Endothelial cell of hepatic sinusoid (primary cell): ENCODE measurements at regions not wholly inside any gene's neighbourhood (a gene's known extent, or its start where the extent isn't known, plus 50 kb on each side); places are given as distances from the start of the nearest gene placed in this dataset.

Source experiments
- in situ Hi-C: cut with HindIII; loops from 2 replicates; pipeline ENCODE4 v1.10.0; 2017; ENCODE audit warnings: low sequenced_read_pairs

DNA sequence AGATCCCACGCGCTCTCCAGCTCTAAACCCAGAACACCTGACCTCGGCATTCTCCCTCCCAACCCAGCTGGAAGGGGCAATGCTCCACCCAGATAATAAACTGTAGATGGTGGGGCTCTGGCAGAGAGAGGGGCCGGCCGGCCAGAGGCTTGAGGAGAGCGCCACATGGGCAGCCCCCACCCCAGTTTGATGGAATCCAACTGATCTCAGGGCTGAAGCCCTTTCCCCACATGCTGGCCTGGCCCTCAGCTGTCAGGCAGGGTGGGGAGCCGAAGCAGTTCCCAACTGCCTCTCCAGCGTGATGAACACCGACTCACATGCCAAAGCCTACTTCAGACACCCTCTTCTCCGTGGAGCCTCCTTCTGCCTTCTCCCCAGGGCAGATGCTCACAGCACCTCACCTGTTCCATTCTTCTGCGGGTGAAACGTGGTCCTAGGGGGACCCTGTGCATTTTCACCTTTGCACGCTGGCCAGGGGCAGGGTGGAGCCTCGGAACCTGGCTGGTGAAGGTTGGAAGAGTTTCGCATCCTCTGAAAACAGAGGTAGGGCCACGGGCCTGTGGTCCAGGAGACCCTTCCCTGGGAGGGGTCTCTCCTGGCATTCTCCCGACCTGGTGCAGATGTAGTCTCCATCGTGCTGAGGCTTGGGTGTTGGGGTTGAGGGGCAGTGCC is 65.7 kb upstream of the ZNF469 start:
- in situ Hi-C loops = no loop called here

DNA sequence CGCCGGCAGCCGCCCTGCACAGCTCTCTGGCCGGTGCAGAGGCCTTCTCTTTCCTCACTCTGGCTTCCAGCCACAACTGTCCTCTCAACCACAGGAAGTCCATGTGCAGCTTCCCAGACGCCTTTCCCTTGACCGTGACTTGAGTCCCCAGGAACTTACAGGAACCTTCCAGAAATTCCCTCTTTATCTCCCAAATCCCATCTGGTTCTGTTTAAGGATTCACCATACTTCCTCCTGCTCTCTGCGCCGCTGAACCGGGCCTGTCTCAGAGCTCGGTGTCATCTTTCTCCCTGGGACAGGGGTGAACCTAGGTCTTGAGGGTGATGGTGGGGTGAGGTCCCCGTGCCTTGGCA is 65.2 kb upstream of the ZNF469 start:
- in situ Hi-C loops = no loop called here

- in situ Hi-C loops = no loop called here
Measured at GRCh38 chr16:88318051-88318450, 64.7 kb upstream of the ZNF469 start.

DNA sequence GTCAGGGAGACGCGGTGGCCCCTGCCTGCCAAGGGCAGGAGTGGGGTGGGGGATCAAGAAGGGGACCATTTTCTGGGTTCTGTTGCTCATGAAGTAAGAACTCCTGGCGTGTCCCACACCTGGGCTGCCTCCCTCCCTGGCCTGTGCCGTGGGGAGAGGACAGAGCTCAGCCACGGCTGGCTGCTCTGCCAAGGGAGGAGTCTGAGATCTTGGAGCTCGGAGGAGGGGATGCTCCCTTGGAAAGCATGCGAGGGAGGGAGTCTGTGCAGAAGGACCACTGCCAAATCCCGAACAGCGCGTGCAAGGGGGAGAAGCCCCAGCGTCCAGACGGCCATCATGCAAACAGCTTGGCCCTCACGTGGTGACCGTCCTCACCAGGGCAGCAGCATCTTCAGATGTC is 64.2 kb upstream of the ZNF469 start:
- in situ Hi-C loops = no loop called here

GRCh38 chr16:88319116-88319965 is 63.4 kb upstream of the ZNF469 start:
- in situ Hi-C loops = no loop called here

DNA sequence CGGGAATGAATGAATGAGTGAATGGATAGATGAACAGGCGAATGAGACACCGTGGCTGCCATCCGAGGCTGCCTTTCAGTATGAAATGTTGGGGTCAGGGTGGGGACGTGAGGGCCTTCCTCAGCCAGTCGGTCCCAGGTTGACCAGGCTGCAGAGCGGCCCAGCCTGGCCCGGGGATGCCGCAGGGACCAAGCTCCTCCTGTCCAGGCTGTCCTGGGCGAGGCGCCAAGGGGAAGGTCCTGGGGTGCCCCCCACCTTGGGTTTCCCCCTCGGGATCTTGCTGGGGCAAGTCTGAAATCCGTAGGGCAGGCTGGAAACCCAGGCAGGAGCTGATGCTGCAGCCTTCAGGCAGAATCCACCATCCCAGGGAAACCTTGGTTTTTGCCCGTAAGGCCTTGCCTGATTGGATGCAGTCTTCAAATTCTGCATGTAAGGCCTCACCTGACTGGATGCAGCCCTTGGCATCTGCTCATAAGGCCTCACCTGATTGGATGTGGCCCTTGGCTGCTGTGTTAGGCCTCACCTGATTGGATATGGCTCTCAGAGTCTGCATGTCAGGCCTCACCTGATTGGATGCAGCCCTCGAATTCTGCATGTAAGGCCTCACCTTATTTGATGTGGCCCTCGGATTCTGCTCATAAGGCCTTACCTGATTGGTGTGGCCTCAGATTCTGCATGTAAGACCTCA is 61.7 kb upstream of the ZNF469 start:
- in situ Hi-C loops = no loop called here

DNA sequence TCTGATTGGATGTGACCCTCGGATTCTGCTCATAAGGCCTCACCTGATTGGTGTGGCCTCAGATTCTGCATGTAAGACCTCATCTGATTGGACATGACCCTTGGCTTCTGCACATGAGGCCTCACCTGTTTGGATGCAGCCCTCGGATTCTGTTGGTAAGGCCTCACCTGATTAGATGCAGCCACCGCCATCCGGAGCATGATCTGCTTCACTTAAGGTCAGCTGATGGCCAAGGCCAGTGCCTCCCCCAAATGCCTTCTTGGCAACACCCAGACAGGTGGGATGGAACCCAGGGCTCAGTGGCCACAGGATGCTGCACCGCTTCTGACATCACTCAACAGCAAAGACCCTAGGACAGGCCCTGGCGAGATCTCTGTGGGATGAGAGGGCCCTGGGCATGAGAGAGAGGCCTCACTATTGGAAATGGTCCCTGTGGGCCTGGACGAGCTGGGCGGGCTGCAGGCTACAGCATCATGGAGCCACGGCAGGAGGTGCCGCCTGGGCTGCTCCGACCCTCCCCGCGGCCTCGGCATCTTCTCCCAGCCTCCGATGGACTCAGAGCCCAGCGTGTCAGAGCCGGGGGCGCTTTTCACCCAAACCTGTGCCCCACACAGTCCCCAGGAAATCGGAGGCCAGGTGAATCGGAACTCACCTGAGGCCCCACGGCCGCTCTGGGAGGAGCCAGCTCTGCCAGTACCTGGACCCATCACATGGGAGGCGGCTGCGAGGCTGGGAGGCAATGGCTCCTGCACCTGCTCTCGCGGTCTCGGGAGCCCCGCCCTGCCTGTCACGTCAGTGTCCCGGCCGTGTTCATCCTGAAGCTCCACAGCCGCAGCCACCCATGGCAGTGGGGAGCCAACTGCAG is 60.9 kb upstream of the ZNF469 start:
- in situ Hi-C loops = no loop called here

GRCh38 chr16:88322500-88322970 is 60.2 kb upstream of the ZNF469 start:
- in situ Hi-C loops = no loop called here

- in situ Hi-C loops = no loop called here
Measured at GRCh38 chr16:88323041-88323440, 59.7 kb upstream of the ZNF469 start.

GRCh38 chr16:88323546-88324330 is 59.0 kb upstream of the ZNF469 start:
- in situ Hi-C loops = no loop called here

- in situ Hi-C loops = no loop called here
Measured at GRCh38 chr16:88325087-88325750, 57.5 kb upstream of the ZNF469 start.

DNA sequence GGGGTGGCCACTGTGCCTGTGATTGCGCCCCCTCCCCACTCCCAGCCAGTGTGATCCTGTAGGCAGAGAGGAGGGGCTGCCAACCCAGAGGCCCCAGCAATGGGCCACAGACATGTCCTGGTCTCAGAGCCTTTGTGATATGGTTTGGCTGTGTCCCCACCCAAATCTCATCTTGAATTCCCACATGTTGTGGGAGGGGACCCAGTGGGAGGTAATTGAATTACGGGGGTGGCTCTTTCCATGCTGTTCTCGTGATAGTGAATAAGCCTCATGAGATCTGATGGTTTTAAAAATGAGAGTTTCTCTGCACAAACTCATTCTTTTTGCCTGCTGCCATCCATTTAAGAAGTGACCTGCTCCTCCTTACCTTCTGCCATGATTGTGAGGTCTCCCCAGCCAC is 56.8 kb upstream of the ZNF469 start:
- in situ Hi-C loops = no loop called here

DNA sequence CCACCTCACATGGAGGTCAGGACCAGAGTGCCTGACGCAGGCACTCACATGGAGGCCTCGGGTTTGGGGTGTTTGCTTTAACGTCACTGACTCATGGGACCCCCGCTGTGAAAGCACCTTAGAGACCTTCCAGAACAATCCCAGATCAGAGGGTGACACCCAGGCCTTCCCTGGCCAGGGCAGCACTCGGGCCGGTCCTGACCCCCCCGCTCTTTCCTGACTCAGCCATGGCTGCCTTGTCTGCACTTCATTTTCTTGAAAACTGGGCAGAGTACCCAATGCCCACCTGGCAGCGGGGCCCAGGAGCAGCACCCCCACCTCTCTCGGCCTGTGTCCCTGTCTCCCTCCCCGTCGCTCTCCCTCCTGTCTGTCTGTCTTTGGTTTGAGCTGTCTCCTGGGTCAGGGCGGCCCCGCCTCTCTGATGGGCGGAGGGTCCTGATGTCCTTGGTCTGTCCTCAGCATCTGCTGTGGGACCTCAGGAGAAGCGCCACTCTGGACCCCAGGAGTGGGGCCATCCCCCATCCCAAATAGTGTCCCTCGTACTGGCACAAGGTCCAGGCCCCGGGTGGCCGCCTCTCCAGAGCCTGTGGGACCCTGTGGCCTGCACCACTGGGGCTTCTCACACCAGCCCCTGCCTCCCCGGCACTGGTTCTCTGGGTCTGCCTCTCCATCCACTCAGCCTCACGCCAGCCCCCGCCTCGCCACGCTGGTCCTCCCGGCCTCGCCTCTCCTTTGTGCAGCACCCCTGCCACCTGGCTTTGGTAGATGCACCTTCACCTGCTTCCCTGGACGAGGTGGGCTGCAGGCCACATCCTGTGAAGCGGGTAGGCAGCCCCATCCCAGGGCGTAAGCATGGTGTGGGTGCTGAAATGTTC is 55.9 kb upstream of the ZNF469 start:
- in situ Hi-C loops = no loop called here

GRCh38 chr16:88327561-88328312 is 55.0 kb upstream of the ZNF469 start:
- in situ Hi-C loops = no loop called here

DNA sequence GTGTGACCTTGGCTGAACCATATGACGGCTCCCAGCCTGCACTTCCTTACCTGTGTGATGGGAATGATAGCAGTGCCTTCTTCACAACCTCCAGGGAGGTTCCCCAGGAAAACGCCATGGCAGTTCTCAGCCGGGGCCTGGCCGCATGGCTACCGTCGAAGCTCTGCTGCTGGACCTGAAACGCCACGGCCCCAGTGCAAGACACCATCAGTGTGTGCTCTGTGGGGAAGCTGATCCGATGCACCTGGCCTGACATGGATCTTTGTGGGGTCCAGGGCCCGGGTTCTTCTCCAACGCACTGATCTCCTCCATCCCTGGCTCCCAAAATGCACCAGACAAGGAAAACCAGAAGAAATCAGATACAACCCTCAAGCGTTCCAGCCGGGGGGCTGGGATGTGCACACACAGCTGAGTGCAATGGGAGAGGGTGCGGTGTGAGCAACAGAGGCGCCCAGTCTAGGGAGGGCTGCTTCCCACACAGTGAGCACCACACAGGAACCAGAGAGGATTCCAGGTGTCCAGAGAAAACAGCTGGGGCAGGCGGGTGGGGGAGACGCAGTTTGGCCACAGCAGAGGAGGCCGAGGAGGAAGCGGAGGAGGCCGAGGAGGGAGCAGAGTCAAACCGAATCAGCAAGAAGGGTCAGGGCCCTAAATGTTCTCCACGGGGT is 54.3 kb upstream of the ZNF469 start:
- in situ Hi-C loops = no loop called here

- in situ Hi-C loops = no loop called here
Measured at GRCh38 chr16:88329726-88330700, 52.7 kb upstream of the ZNF469 start.
